HPDE6-E6E7 (cell line): ENCODE measurements at regions not wholly inside any gene's neighbourhood (a gene's known extent, or its start where the extent isn't known, plus 50 kb on each side); places are given as distances from the start of the nearest gene placed in this dataset.
"Not testable (repeated sequence)": the region's sequence is repeated elsewhere in the genome, so short reads cannot be mapped to it uniquely, and the experiment has no call there.

Source experiments
- DNase-seq: peaks from one replicate; pipeline ENCODE4 v3.0.0; 2011; ENCODE audit warnings: missing footprints; ENCODE audit errors: extremely low spot score

DNA sequence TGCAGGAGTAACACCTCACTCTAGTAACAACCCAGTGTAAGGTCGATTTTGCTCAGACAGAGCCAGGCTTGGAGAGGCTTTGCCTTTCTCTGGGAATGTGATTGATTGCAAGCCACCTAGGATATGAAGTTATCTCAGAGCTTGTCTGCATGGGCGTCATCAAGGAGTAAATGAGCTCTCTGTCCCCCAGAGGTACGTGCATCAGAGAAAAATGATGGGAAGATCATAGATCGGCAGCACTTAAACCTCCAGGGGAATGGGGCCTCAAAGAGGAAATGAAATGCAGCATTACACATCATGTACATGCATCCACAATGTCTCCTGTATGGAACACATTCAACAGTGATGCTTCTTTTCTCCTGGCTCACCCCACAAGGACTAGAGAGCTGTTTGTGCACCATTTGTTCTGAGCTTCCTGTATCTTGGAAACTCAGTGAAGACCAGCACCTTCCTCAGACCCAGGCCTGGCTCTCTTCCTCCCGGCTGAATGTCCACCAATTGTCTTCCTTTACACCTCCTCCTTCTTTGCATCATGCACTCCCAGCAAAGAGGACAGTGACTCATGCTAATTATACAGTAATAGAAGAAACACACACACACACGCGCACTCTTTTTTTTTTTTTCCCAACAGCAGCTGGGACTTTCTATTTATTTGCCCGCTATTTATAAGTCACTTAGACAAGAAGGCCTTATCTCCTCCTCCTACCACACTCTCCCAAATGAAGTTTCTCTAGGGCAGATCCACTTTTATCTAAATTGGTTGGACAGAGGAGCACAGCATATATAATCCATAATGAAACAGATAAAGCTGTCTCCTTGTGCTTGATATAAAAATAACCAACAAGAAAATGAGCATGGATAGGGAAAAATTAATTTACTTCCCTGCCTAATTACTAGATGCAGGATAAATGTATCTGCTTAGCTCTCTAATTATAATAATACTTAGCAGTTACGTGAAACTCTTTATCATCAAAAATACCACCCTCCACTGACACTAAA lies 990.7 kb downstream of the CCSER2 start:
- DNase-seq = no peak

DNA sequence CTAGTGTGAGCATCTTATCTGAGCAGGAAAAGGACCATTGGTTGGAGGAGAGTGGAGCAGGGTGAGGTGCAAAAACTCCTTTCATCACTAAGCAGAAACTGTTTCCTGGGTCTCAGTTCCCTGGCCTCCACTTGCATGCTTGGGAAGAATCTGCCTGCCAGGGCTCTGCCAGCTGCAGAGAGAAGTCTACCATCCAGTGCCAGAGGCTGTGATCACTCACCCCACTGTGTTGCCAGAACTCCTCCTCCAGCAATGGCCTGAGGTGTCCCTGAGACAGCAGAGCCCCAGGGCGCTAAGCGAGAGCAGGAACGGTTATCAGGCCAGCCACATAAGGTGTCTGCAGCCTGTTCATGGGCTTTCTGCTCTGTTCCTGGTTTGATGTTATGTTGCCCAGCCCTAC lies 991.4 kb downstream of the CCSER2 start:
- DNase-seq = no peak

DNA sequence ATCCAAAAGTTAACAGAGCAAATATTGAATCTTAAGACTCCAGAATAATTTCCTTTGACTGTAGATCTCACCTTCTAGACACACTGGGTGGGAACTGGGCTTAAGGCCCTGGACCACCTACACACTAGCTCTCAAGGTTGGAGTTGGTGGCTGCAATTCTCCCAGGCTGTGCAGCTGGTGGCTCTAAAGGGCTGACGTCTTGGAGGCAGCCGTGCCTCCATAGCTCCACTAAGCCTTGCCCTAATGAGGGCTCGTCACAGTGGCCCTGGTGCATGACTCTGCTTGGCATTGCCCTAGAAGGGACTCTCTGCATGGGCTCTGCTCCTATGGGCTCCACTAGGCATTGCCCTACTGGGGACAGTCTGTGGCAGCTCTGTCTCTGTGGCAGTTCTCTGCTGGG lies 1005.2 kb downstream of the CCSER2 start:
- no peak for DNase-seq

DNA sequence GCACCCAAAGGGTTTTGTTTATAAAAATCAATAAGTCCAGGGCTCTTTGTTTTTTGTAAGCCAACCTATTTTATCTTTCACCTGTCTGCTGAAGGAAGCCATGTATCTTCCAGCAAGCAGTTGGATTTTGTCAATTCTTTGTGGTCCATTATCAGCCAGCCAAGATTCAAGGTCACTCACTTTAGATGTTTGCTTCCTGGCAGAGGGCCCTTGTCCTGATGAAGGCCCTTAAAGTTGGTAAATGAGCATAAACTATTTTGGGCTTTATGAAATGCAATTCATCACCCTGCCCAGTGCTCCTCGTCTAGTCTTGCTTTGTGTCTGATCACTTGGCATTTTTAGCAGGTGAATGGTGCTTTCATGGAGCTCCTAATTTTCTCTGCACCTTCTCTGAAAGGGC lies 1004.2 kb downstream of the GRID1 start:
- DNase-seq = no peak

DNA sequence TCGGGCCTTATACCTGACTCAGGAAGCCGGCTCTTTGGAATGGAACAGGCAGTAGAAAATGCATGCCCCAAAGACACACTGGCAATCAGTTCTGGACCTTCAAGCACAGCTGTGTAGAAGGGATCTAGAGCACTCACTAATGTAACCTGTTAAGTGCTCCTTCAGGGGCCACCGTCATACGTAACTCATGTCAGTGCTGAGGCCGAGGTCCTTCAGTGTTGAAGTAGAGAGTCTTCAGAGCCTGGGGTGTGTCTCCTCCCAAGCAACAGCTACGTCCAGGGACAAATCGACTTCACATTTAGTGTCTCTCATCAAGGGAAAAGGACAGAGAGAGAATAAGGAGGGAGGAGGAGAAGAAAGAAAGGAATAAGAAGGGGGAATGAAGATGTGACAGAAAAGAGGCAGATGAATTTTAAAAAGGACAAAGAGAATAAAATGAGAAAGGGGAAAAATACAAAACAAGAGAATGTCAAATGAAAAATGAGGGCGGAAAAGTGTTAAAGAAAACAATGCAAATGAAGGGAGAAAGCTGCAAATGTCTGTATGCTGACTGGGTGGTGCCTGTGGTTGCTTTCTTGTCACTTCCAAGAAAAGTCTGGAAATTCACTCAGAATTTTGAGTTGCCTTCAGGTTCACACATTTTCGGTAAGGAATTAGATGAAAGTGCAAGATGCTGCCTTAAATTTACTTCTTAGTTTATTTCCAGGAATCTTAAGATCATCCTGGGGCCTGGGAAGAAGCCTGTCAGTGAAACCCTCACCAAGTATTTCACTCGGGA lies 989.4 kb downstream of the GRID1 start:
- no peak for DNase-seq

DNA sequence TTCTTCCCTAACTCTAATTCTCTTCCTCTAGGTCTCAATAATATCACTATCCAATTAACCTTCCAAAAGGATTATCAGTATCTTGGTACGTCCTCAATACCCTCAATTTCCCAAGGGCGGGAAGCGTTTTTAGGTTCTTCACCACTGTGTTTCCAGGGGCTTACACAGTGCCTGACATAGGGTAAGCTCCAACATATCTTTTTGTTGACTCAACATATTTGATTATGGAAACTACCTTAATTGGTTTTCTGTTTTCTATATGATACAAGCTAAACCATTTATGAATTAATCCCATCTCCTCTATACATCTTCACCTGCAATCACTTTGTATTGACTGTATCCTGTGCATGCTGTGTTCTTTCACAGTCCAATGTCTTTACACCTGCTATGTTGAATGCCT lies 987.3 kb downstream of the GRID1 start:
- DNase-seq = no peak

DNA sequence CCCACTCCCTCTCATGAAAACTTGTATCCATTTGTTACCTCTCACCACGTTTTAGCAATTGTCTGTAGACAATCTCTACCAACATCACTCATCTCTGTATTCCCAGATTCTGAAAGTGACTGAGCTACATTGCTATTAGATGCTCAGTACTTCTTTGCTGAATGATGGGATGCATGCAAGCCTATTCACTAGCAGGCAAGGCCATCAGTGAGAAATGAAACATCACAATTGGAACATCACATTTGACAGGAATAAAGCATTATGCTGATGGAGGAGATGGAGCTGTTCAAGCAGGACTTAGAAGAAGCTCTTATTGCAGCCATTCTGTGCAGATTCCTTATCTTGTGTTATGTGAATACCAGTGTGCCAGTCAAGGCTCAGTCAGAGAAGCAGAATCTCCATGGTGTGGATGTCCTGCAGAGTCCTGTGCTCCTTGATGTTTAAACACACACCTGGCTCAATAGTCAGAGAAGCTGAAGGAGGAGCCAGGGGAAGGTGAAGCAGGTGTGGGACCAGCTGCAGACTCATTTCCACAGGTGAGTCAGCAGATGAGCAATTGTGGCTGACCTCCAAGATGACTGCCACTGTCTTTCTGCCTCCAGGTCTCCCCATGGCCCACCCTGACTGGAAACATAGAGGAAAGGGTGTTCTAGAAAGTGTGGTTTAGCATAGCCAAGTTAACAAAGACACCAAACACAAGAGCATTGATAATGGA lies 965.5 kb downstream of the GRID1 start:
- peak; percentile 11 for DNase-seq

DNA sequence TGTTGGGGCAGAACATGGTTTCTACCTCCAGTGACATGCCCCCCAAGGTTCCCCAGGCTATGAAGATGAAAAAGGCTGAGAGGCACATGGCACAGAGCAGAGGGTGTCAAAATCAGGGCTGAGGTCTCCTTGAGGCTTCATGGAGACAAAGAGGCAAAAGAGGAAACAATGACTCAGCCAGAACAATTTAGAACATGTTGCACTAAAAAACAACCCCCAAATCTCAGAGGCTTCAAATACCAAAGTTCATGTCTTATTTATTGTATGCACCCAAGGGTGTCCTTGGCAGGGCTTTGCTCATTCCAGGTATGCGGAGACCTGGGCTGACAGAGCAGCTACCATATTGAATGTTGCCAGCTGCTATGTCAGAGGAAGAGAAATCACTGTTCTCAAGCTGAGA lies 964.1 kb downstream of the GRID1 start:
- DNase-seq = no peak

DNA sequence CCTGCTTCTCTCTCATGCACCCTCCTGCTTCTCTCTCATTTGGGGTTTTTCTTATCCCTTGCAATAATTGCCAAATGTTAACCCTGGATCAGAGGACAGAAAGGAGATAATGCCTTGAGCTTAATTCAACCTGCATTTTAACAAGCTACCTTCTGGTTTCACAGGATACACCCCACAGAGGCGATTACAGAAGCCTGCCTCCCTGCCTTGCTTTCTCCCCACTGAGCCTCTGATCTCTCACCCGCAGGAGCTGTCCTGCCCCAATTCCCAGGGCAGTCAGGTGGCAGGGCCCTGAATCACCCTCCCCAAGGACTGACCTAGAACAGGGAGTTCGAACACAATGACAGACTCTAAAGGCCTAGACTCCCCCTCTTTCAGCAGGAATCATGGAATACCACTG lies 959.5 kb downstream of the GRID1 start:
- DNase-seq = no peak

DNA sequence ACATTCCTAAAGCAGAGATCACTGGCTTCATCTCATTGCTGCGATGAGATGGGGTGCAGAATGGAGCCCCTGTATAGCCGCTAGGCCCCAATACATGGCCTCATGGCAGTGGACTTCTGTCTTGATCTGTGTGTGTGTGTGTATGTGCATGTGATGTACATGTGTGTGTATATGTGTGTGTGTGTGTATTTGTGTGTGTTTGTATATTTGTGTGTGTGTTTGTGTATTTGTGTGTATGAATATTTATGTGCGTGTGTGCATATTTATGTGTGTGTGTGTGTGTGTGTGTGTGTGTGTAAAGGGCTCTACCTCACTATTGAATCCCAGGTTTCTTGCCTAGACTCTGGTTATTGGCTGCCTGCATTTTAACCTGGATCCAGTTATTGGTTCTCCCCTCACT lies 958.2 kb downstream of the GRID1 start:
- no peak for DNase-seq

DNA sequence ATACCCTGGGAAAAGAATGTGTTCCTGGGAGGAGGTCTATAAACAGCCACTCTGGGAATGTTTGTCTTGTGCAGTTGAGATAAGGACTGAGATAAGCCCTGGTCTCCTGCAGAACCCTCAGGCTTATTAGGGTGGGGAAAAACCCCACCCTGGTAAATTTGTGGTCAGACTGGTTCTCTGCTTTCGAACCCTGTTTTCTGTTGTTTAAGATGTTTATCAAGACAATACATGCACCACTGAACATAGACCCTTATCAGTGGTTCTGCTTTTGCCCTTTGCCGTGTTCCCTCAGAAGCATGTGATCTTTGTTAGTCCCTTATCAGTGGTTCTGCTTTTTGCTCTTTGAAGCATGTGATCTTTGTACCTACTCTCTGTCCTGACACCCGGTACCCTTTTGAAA lies 956.0 kb downstream of the GRID1 start:
- DNase-seq = not testable (repeated sequence)

DNA sequence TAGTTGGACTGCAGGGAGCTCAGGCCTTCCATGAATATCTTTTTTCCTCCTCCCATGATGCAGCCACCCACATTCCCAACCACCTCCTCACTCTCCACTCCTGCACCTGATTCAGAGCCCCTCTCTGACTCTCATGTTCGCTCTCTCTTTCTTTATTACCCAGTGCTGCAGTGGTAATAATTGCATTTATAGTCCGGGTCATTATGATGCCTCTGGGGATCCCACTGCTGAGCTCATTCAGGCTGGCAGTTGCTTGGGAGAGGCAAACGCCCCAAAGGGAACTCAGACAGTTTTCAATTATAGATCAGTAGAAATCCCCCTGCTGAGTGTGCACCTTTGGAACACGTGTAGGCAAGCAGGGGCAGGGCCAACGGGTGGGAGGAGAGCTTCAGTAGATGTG lies 953.0 kb downstream of the GRID1 start:
- no peak for DNase-seq

DNA sequence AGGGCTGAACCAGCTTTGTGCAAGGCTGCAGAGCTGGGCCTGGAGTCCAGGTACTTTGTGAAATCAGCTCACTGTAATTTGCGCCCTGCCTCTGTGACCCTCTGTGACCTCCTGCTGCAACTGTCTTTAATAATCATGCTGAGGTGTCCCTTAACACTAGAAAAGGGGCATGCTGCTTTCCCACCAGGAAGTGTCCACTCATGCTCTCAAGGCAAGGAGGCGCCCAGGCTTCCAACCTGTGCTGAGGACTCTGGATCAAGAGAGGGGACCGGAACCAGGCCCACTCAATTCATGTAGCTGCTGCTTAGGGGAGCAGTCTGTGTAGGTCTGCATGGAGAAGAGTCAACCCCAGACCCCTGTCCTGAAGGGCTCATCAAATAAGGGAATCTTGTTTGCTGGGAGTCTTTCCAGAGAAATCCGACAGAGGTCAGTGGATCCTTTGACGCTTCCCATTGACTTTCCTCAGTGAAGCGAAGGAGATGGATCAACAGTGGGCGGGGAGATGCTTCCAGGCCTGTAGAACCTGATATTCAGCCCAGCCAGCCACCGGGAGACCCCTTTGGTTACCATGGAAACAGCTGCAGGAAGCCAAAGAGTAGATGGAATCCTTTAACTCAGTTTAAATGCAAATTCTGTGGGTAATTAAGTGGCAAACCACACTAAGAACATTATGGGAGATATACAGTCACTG lies 945.9 kb downstream of the GRID1 start:
- no peak for DNase-seq

DNA sequence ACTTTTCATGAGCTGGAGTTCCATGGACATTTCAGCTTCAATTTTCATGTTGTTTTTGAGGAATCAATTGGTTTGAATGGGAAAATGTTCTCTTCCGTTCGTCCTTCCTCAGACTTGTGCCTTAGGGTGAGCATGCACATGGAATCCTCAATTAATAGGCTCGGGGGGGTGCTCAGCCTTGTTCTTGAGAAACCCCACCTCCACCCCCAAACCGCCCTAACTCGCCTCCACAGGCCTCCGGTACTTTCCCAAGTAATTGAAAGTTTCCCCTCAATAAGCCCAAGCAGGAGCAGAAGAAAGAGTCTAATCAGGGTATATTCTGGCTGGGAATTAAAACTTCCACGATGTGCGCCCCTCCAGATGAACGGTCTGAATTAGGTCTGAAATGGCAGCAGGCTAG lies 945.2 kb downstream of the GRID1 start:
- DNase-seq = no peak

DNA sequence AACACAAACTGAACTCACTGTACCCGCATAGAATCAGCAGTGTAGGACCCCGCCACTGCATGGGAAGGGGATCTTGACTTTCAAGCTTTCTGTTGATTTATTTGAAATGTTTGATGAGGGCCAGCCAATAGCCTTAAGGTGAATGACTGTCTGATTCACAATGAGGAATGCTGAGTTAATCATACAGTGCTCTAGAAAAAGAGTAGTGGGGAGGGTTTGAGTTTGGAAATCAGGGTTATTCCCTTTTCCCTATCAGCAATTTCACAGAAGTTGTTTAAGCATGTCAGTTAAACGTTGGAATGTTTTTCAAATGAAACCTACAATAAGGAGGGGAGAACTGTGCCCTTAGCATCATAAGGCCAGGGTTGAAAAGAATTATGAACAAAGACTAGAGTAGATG lies 937.5 kb downstream of the GRID1 start:
- DNase-seq = no peak

DNA sequence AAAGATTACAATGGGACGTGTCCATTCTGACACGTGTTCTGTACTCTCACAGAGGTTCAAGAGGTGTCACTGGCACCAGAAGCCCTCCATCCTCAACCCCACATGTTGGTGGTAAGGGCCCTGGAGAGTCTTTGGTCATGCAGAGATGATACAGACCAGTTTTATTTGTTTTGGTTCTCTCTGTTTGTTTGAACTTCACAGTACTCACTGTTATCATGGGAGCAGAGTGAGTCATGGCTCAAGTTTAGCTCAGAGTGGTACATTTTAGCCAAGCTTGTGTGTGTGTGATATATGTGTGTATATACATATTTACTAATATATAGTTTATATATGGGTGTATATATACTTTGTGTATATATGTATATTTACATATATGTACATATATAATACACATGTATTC lies 935.6 kb downstream of the GRID1 start:
- no peak for DNase-seq

DNA sequence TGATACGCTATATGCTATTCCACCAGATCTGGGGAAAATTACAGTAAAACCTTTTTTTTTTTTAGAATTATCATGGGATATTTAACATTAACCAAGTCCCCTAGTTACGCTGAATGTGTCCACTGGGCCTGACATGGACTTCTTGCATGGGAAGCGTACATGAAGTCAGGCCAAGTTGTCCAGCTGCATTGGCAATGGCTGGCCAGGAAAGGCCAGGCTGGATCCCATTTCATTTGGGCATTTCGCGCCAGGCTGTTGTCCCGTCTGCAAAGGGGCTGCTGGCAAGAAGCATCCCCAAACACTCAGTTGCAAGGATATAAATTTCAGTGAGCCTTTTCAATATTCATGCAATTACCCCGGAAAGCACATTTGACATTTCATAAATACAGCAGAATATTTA lies 933.3 kb downstream of the GRID1 start:
- DNase-seq = no peak

DNA sequence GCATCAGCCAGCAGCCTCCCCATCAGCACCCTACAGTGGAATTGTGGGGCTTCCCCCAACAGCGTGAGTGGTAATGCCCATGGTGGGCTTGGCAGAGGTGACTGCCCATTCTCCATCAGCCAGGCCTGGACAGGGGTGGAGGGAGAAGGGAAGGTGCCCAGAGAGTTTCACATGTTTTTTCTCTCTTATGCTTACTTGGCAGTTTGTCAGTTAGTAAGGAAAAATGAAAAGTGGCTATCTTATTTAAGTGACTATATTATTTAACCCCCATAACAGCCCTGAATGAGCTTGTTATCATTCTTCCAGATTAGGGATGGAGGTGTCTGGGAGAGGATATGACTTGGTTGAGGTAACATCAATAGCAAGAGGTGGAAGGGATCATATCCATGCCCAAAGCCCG lies 921.7 kb downstream of the GRID1 start:
- no peak for DNase-seq

DNA sequence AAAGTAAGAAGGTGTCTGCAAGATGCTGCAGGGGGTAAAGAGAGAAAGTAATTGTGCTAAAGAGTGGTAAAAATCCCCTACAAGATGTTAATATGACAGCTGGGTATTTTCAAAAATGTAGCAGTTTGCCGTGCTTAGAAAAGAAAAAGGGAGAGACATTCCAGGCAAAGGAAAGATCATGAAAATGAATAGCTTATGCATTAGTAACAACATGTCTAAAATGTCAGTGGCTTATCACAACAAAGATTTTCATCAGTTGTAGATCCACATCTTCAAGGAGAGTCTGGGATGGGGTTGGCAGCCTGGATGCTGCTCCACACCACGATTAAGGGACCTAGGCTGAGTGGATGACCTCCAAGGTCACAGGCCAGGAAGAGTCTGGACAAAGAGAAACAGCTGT lies 920.9 kb downstream of the GRID1 start:
- DNase-seq = no peak

DNA sequence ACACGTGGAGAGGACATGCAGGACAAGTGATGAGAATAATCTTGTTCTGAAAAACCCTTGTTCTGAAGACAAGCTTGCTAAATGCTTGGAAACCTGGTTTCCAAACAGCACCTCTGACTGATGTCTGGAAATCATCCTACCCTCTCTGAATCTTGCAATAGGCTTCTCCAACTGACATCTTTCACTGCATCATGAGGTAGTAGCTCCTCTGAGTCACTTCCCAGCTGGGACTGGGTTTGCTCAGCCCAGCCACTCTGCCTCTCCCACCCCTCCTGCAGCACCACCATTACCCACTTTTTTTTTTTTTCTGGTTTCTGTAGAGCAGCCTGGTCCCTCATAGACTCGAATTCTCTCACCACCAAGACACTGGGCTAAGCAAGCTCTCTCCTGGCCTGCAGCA lies 919.8 kb downstream of the GRID1 start:
- no peak for DNase-seq

DNA sequence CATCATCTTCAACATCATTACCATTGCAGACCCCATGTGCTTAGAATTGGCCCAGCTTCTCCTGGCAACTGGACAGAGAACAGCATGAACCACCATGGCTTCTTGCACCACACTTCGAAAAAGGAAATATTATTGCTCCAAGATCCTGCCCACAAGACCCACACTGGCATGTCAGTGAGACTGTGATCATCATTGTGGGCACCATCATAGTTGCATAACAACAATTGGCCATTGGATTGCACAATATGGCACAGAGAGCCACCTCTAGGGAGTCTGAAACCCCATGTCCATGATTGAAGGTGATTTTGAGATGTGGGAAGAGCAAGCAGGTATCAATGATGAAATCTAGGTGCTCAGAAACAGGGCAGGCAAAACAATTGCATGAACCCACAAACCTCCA lies 918.9 kb downstream of the GRID1 start:
- no peak for DNase-seq

DNA sequence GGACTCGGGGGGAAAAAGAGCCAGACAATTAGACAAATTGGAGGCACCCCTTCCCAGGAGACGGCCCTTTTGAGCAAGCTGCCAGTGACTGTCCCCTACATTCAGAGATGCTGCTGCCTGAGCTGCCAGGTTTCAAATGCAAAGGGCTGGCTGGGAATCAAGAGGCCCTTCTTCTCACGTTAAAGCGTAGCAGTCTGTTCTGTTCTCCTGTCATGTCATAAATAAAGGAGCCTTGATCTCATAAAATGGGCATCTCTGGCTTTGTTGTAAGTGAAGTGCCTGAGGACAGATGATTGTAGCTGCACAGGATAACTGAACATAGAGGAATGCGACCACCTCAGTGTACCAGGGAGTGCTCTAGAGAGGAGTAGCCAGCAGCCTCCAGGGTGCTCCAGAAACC lies 917.9 kb downstream of the GRID1 start:
- no peak for DNase-seq
